Neural crest cell (in vitro differentiated cells): ENCODE measurements at regions not wholly inside any gene's neighbourhood (a gene's known extent, or its start where the extent isn't known, plus 50 kb on each side); places are given as distances from the start of the nearest gene placed in this dataset.

Source experiments
- DNase-seq: peaks from one replicate; pipeline ENCODE4 v3.0.0; 2021; ENCODE audit warnings: low read depth, mixed read lengths, low spot score
- H3K27ac Mint-ChIP-seq: one replicate; pipeline ENCODE4 v1.8.0; 2021; ENCODE audit warnings: mild to moderate bottlenecking, mixed read lengths; ENCODE audit not compliant: unreplicated experiment
- H3K27me3 Mint-ChIP-seq: 2 replicates; pipeline ENCODE4 v1.8.0; 2021; ENCODE audit warnings: low read depth, mild to moderate bottlenecking, mixed read lengths
- H3K36me3 Mint-ChIP-seq: 2 replicates; pipeline ENCODE4 v1.8.0; 2021; ENCODE audit warnings: low read depth, mild to moderate bottlenecking, mixed read lengths
- H3K4me1 Mint-ChIP-seq: 2 replicates; pipeline ENCODE4 v1.8.0; 2021; ENCODE audit warnings: mixed read lengths
- H3K4me3 Mint-ChIP-seq: one replicate; pipeline ENCODE4 v1.8.0; 2021; ENCODE audit warnings: mild to moderate bottlenecking, mixed read lengths
- H3K9me3 Mint-ChIP-seq: 2 replicates; pipeline ENCODE4 v1.8.0; 2021; ENCODE audit warnings: mixed read lengths
- TF ChIP-seq, protein P1 (sequence below): fragments of 200-600 bp; sonication (generic); conservative IDR thresholded peaks from 2 replicates; pipeline ENCODE4 v1.5.0; 2021; ENCODE audit warnings: antibody characterized with exemption, mild to moderate bottlenecking

DNA sequence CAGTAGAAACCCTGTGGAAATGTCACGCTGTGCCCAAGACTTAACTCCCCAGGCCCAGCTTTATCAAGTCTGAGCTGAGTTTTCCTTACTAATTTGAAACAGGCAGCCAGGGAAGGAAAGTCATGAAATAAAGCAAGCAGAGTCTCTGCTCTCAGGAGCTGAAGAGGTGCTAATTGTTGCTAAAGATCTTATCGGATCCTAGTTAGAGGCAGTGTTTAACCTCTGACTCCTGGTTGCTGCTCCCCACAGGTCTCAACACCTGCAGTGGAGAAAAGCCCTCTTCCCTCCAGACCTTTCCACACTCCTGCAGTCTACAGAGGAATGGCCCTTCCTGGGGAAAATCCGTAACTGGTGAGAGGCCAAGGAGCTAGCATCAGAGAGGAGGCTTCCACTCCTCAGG is 628.2 kb downstream of the NTRK3 start:
- DNase-seq = no peak
- Mint-ChIP-seq H3K27me3 (peaks cover 13% of the 10 kb centered on the region), H3K9me3 (peaks cover 3% of the 10 kb centered on the region), H3K4me1 (no peaks in the 10 kb centered on the region), H3K4me3 (no peak overlapping the region), H3K36me3 (no peaks in the 10 kb centered on the region), H3K27ac (no peak overlapping the region)
- TF ChIP-seq, protein P1, sequence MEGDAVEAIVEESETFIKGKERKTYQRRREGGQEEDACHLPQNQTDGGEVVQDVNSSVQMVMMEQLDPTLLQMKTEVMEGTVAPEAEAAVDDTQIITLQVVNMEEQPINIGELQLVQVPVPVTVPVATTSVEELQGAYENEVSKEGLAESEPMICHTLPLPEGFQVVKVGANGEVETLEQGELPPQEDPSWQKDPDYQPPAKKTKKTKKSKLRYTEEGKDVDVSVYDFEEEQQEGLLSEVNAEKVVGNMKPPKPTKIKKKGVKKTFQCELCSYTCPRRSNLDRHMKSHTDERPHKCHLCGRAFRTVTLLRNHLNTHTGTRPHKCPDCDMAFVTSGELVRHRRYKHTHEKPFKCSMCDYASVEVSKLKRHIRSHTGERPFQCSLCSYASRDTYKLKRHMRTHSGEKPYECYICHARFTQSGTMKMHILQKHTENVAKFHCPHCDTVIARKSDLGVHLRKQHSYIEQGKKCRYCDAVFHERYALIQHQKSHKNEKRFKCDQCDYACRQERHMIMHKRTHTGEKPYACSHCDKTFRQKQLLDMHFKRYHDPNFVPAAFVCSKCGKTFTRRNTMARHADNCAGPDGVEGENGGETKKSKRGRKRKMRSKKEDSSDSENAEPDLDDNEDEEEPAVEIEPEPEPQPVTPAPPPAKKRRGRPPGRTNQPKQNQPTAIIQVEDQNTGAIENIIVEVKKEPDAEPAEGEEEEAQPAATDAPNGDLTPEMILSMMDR = no peak

DNA sequence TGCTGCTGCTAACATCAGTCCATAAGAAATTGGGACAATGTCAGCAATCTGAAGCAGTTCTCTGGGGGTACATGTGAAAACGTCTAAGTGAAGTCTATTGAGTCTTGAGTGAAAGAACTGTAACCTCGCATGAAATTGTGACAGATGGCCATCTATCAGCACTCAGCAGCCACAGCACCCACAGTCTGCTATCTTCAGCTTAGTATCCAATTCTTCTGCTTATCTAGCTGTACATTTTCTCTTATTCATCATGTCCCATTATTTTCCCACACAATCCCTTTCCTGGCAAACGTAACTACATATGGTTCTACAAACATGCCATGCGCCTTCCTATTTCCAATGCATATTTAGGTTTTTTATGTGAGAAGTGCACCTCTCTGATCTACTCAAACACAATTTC is 629.7 kb downstream of the NTRK3 start:
- Mint-ChIP-seq H3K9me3 (peaks cover 3% of the 10 kb centered on the region), H3K27me3 (peaks cover 7% of the 10 kb centered on the region), H3K27ac (no peak overlapping the region), H3K4me3 (no peak overlapping the region), H3K36me3 (no peaks in the 10 kb centered on the region), H3K4me1 (no peaks in the 10 kb centered on the region)
- DNase-seq = no peak
- TF ChIP-seq, protein P1 = no peak

DNA sequence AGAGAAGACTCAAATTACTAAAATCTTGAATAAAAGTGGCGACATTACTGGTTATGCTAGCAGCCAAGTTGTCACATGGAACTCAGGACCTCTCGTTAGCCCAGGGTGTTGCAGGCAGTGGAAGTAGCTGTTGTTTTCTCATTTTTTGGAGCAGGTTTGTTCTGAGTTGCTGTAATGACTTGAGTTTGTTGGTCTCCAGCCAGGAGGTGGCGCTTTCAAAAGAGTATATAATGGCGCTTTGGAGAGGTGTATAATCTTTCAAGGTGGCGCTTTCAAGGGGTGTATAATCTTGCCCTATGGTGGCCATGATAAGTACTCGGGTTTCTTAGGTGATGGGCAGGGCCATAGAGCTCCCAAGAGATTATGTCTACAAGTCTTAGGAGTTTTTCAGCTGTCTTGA is 632.7 kb downstream of the NTRK3 start:
- Mint-ChIP-seq H3K4me3 (no peak overlapping the region), H3K27ac (no peak overlapping the region), H3K27me3 (peaks cover 6% of the 10 kb centered on the region), H3K4me1 (peaks cover 2% of the 10 kb centered on the region), H3K36me3 (no peaks in the 10 kb centered on the region), H3K9me3 (peaks cover 3% of the 10 kb centered on the region)
- TF ChIP-seq, protein P1 = peak; percentile 27
- DNase-seq = no peak

DNA sequence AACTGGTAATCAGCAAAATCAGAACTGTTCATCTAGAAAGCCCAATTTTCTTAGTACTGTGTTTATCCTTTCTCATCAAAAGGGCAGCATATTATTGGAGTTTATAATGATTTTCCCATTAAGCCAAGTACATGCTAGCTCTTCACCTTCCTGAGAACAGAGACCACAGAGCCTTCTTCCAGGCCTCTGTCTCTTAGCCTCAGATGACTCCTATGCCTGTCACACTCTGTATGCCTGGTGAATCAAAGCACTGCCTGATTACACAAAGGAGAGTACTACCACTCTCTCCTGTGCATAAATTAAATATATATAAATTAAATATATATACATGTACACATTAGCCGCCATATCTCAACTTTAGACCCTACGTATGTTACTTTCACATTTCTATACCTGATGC is 636.1 kb downstream of the NTRK3 start:
- no peak overlapping the region for H3K27ac Mint-ChIP-seq
- peaks cover 4% of the 10 kb centered on the region for H3K27me3 Mint-ChIP-seq
- no peaks in the 10 kb centered on the region for H3K36me3 Mint-ChIP-seq
- H3K4me3 Mint-ChIP-seq = no peak overlapping the region
- DNase-seq = no peak
- H3K4me1 Mint-ChIP-seq = peaks cover 4% of the 10 kb centered on the region
- TF ChIP-seq, protein P1 = no peak
- peaks cover 3% of the 10 kb centered on the region for H3K9me3 Mint-ChIP-seq

DNA sequence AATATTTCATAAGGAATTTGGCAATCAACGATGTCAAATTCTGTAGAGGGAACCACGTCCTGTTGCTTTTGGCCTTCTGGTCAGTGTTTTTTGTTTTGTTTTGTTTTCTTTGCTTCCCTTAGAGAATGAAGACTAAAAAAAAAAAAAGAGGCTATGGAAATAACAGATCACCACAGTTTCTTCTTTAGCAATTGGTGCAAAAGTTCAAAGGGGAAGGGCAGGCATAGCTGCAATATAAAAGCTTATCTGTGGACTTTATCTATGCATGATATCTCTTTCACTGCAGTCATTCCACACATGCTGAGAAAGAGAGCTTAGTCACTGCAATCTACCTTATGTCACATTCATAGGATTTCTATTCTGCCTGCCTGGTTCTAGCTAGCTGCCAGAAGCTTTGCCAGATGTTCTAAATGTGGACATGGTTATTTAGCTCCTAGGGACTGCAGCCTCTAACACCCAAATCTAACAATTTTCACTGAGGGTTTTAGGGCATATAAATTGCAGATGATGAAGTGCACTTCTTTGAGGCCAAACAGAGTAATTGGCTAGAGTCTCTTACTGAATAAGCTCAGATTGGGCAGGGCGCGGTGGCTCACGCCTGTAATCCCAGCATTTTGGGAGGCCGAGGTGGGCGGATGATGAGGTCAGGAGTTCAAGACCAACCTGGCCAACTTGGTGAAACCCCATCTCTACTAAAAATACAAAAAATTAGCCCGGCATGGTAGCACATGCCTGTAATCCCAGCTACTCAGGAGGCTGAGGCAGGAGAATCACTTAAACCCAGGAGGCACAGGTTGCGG is 637.2 kb downstream of the NTRK3 start:
- Mint-ChIP-seq H3K27me3 (peaks cover 4% of the 10 kb centered on the region), H3K4me1 (peaks cover 12% of the 10 kb centered on the region), H3K27ac (no peak overlapping the region), H3K36me3 (no peaks in the 10 kb centered on the region), H3K9me3 (peaks cover 3% of the 10 kb centered on the region), H3K4me3 (no peak overlapping the region)
- TF ChIP-seq, protein P1 = no peak
- no peak for DNase-seq
